PC-9 (cell line): ENCODE measurements at regions not wholly inside any gene's neighbourhood (a gene's known extent, or its start where the extent isn't known, plus 50 kb on each side); places are given as distances from the start of the nearest gene placed in this dataset.
"Not testable (repeated sequence)": the region's sequence is repeated elsewhere in the genome, so short reads cannot be mapped to it uniquely, and the experiment has no call there.

ENCODE experiments used
- CTCF ChIP-seq: fragments of 200-600 bp; sonication (generic); conservative IDR thresholded peaks from 2 replicates; pipeline ENCODE4 v1.6.1; 2017; ENCODE audit warnings: mixed run types, antibody characterized with exemption, mild to moderate bottlenecking, moderate library complexity
- EZH2 ChIP-seq: fragments of 200-600 bp; sonication (generic); IDR thresholded peaks from 2 replicates; pipeline ENCODE4 v1.8.0; 2017; ENCODE audit warnings: antibody characterized with exemption, low read depth

GRCh38 chr5:19142713-19143414 lies 845.1 kb downstream of the CDH18 start:
- TF ChIP-seq CTCF, EZH2: not testable (repeated sequence)
